ENCODE measurements at regions not wholly inside any gene's neighbourhood (a gene's known extent, or its start where the extent isn't known, plus 50 kb on each side); places are given as distances from the start of the nearest gene placed in this dataset.

DNA sequence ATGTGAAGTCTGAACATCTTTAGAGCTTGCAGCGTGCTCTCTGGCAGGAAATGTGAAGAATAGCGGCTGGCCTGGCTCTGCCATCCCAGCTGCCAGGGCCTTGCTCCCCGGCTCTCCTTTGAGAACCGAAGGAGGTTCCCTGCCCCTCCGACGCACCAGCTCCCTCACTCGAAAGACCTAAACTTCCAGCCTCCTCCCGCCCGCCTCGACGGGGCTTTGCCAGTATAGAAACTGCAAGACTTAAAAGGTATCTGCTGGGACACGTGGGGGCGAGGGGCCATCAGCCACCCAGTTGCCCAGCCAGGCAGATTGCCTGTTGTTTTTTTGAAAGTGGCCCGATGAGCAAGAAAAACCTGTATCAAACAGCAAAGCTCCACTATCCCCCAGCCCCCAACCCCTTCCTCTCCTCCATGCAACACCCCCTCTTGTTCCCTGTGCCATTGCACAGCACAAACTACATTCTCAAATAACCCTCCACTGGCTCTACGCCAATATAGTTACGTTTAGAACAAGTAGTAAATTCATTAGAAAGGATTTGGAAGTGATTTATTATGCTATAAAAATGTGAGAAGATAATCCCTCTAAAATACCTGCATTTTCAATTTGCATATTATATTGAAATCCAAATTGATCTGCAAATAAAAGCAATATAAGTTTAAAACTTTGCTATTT, 331.9 kb downstream of the MED10 start:
- Mint-ChIP-seq H3K36me3 (ENCODE audit: insufficient read depth) (no peaks in the 10 kb centered on the region), H3K27ac (ENCODE audit: low read depth) (no peak overlapping the region), H3K4me3 (no peak overlapping the region), H3K9me3 (no peaks in the 10 kb centered on the region), H3K27me3 (peaks cover 7% of the 10 kb centered on the region), H3K4me1 (no peaks in the 10 kb centered on the region)
- no peak for ATAC-seq (replicated peaks; ENCODE audit: extremely low read depth, poor library complexity, severe bottlenecking)
- DNase-seq (ENCODE audit: low spot score in 2 of 2) = no peak

DNA sequence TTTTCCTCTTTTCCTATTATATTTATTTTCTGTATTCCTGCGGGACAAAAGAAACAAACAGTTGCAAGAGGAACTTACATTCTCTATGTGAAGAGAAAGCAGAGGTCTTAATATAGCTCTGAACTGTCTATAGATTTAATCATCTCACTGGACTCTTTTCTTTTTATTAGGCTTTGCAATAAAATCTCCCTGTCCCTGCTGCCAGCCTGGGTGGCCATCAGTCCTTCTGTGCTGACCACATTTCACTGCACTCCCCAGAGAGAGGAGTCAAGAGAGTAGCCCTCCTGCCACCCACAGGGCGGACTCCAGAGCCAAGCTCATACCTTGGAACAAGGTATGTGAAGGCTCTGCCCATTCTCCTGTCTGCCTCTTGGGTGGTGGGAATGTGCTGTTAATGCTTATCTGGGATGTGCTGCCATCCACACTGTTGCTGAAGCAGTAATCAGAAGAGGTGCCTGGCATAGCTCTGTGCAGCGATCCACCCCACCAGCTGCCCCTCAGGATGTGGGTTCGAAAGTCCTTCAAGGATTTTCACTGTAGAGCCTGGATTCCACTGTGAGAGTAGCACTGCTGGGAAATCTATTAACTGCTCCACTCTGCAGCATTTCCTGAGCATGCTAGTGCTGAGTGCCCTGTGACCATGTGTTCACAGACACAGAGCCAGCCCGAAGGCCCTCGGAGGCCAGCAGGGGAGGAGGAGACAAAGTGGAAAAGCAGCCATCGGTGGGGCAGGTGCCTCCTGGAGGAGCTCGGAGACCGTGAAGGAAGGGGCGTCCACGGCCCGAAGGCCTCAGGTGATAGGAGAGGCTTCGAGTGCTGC, 334.6 kb downstream of the MED10 start:
- no peak for DNase-seq (ENCODE audit: low spot score in 2 of 2)
- ATAC-seq (replicated peaks; ENCODE audit: extremely low read depth, poor library complexity, severe bottlenecking) = no peak
- Mint-ChIP-seq H3K4me1 (no peaks in the 10 kb centered on the region), H3K9me3 (no peaks in the 10 kb centered on the region), H3K36me3 (ENCODE audit: insufficient read depth) (no peaks in the 10 kb centered on the region), H3K27ac (ENCODE audit: low read depth) (no peak overlapping the region), H3K27me3 (peaks cover 7% of the 10 kb centered on the region), H3K4me3 (no peak overlapping the region)

DNA sequence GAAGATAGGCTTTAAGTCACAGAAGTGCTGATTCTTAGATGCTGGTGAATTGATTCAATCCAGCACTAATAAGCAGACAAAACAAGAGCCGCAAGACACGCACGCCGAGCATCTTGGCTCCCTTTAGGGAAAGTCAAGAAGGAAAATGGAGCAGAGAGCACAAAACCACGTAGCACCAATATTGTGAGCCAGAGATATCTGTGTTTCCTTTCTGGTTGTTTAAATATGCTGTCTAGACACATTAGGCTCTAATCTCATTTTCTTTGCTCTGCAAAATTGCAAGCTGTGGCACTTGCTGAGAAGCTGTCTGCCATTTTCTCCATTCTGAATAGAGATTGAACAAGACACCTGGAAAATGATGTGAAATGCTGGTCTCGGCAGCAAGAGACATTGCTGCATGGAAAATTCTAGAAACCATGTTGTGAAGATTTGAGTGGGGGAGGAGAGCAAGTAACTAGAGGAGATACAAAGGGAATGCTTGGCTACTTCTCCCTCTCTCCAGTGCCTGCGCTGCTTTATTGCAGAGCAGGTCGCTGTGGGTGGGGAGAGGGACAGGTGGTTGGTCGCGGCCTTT, 336.3 kb downstream of the MED10 start:
- H3K9me3 Mint-ChIP-seq = no peaks in the 10 kb centered on the region
- peaks cover 7% of the 10 kb centered on the region for H3K27me3 Mint-ChIP-seq
- no peak for ATAC-seq (replicated peaks; ENCODE audit: extremely low read depth, poor library complexity, severe bottlenecking)

DNA sequence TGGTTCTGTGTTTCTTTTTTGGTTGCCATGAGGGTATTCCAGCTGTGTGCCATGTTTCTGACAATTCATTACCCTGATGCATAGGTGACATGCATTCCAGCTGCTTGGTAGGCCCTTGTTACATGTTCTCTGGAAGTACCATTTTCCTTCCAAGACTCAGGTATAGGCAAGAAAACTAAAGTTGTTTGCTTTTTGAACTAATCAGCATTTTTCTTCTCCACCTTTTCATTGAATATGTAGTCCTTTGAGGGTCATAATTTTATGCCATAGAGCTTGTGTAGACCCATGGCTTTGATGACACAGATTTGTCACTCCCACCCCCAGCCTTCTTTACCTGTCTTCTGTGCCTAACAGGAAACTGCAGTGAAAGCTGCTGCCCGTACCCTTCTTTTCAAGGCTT, 339.2 kb downstream of the MED10 start:
- H3K27me3 Mint-ChIP-seq = peaks cover 7% of the 10 kb centered on the region
- no peaks in the 10 kb centered on the region for H3K9me3 Mint-ChIP-seq
- DNase-seq (ENCODE audit: low spot score in 2 of 2) (no peak), ATAC-seq (replicated peaks; ENCODE audit: extremely low read depth, poor library complexity, severe bottlenecking) (no peak)
- H3K4me3 Mint-ChIP-seq = no peak overlapping the region
- H3K36me3 Mint-ChIP-seq (ENCODE audit: insufficient read depth) = no peaks in the 10 kb centered on the region
- no peaks in the 10 kb centered on the region for H3K4me1 Mint-ChIP-seq
- H3K27ac Mint-ChIP-seq (ENCODE audit: low read depth) = no peak overlapping the region

More for the DNA sequence above, 336.3 kb downstream of the MED10 start:
- no peak overlapping the region for H3K4me3 Mint-ChIP-seq
- DNase-seq (ENCODE audit: low spot score in 2 of 2) = no peak
- H3K27ac Mint-ChIP-seq (ENCODE audit: low read depth) = no peak overlapping the region
- H3K4me1 Mint-ChIP-seq = no peaks in the 10 kb centered on the region
- no peaks in the 10 kb centered on the region for H3K36me3 Mint-ChIP-seq (ENCODE audit: insufficient read depth)

DNA sequence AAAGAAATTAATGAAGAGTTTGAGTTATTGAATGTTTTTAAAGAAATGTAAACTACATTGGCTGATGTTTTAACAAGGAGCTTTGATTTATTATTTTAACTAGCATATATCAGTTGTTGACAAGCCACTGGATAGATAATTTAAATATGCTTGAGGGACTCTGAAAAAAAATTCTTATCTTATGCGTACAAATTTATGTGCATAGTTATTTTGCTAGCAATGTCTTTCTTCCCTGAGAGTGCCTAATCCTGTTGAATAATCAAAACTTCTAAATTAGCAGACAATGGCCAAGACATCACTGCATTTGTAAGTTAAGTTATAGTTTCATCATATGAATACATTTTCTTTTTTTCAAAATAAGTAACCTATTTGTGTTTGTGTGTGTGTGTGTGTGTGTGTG, 342.3 kb downstream of the MED10 start:
- DNase-seq (ENCODE audit: low spot score in 2 of 2) = no peak
- Mint-ChIP-seq H3K27me3 (no peaks in the 10 kb centered on the region), H3K4me3 (no peak overlapping the region), H3K9me3 (peaks cover 17% of the 10 kb centered on the region), H3K27ac (ENCODE audit: low read depth) (no peak overlapping the region), H3K36me3 (ENCODE audit: insufficient read depth) (no peaks in the 10 kb centered on the region), H3K4me1 (no peaks in the 10 kb centered on the region)
- no peak for ATAC-seq (replicated peaks; ENCODE audit: extremely low read depth, poor library complexity, severe bottlenecking)

DNA sequence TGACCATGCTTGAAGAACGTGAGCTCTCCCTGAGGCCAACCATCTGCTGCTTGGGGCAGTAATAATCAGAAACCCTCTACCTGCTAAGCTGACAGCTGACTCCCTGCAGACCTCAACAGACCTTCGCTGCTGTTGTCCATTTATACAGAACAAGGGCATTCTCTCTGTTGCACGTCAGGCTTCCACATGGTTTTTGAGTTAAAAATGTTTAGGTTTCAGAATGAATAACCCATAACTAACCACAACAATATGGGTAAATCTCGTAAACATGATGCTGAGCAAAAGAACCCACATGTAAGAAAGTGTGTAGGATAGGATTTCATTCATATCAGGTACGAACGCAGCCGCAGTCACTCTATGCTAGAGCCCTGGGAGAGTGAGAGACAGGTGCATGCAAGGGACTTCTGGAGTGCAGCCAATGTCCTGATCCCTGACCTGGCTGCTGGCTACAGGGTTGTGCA, 348.5 kb downstream of the MED10 start:
- no peak overlapping the region for H3K4me3 Mint-ChIP-seq
- no peaks in the 10 kb centered on the region for H3K4me1 Mint-ChIP-seq
- H3K27me3 Mint-ChIP-seq = no peaks in the 10 kb centered on the region
- no peaks in the 10 kb centered on the region for H3K36me3 Mint-ChIP-seq (ENCODE audit: insufficient read depth)
- DNase-seq (ENCODE audit: low spot score in 2 of 2) = no peak
- peaks cover 17% of the 10 kb centered on the region for H3K9me3 Mint-ChIP-seq
- H3K27ac Mint-ChIP-seq (ENCODE audit: low read depth) = no peak overlapping the region
- ATAC-seq (replicated peaks; ENCODE audit: extremely low read depth, poor library complexity, severe bottlenecking) = no peak

DNA sequence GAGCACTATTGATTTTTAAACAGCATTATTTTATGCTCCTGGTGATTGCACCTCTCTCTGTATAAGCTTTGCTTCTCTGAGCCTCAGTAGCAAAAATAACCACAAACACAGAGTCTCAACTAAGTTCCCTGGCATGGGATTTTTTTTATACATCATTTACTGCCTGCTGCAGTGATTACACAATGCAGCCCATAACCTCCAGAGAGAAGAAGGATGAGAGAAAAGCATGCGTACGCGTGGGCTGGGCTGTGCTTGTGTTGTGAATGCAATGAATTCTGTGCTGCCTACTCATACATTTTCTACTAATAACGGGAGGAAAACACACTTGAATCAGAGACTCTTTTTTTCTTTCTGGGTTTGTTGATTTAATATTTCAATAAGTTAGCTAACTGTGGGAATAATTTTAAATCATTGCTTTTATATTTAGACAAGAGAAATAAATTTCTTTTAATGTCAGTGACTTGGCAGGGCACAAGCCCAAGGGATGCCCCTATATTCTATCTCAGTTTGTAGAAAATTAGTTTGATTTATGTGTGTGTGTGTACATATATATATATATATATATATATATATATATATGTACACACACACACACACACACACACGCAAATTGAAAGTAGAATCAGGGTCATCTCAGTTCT, 351.5 kb downstream of the MED10 start:
- H3K4me3 Mint-ChIP-seq = no peak overlapping the region
- H3K36me3 Mint-ChIP-seq (ENCODE audit: insufficient read depth) = no peaks in the 10 kb centered on the region
- no peak overlapping the region for H3K27ac Mint-ChIP-seq (ENCODE audit: low read depth)
- ATAC-seq (replicated peaks; ENCODE audit: extremely low read depth, poor library complexity, severe bottlenecking) = no peak
- H3K4me1 Mint-ChIP-seq = no peaks in the 10 kb centered on the region
- peaks cover 8% of the 10 kb centered on the region for H3K9me3 Mint-ChIP-seq
- no peak for DNase-seq (ENCODE audit: low spot score in 2 of 2)
- H3K27me3 Mint-ChIP-seq = no peaks in the 10 kb centered on the region

DNA sequence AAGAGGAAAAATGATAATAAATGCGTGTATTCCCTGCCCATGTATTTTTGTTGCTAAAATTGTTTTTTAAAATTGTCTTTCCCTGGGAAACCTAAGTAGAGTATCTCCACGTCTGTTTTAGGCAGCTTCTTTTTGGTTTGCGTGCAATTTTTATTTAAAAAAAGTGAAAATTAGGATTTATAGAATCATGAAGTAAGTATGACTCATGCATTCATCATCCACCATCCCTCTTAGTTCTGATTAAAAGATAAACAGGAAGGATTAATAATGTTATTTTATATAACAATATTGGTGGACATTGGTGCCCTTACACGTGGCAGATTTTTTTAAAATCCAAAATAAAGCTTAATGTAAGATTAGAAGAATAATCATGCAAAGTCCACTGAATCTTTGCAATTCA, 358.7 kb downstream of the MED10 start:
- ATAC-seq (replicated peaks; ENCODE audit: extremely low read depth, poor library complexity, severe bottlenecking) = no peak
- DNase-seq (ENCODE audit: low spot score in 2 of 2) = no peak
- H3K4me1 Mint-ChIP-seq = no peaks in the 10 kb centered on the region
- H3K36me3 Mint-ChIP-seq (ENCODE audit: insufficient read depth) = no peaks in the 10 kb centered on the region
- H3K27me3 Mint-ChIP-seq = no peaks in the 10 kb centered on the region
- no peak overlapping the region for H3K27ac Mint-ChIP-seq (ENCODE audit: low read depth)
- H3K9me3 Mint-ChIP-seq = no peaks in the 10 kb centered on the region
- H3K4me3 Mint-ChIP-seq = no peak overlapping the region

DNA sequence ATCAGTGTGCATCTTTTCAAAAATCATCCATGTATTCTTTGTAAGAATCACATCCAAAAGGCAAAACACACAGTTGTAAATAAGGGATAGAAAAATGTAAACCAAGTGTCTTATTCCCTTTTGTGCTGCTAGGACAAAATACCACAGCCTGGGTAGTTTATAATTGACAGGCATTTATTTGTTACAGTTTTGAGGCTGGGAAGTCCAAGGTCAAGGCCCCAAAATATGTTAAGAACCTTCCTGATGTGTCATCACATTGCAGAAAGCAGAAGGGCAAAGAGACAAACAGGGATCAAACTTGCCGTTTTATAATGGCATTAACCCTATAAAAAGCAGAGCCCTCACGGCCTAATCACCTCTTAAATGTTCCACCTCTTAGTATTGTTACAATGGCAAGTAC, 364.8 kb downstream of the MED10 start:
- peaks cover 5% of the 10 kb centered on the region for H3K9me3 Mint-ChIP-seq
- no peaks in the 10 kb centered on the region for H3K36me3 Mint-ChIP-seq (ENCODE audit: insufficient read depth)
- DNase-seq (ENCODE audit: low spot score in 2 of 2) = no peak
- no peaks in the 10 kb centered on the region for H3K4me1 Mint-ChIP-seq
- H3K4me3 Mint-ChIP-seq = no peak overlapping the region
- no peaks in the 10 kb centered on the region for H3K27me3 Mint-ChIP-seq
- H3K27ac Mint-ChIP-seq (ENCODE audit: low read depth) = no peak overlapping the region
- ATAC-seq (replicated peaks; ENCODE audit: extremely low read depth, poor library complexity, severe bottlenecking) = no peak

DNA sequence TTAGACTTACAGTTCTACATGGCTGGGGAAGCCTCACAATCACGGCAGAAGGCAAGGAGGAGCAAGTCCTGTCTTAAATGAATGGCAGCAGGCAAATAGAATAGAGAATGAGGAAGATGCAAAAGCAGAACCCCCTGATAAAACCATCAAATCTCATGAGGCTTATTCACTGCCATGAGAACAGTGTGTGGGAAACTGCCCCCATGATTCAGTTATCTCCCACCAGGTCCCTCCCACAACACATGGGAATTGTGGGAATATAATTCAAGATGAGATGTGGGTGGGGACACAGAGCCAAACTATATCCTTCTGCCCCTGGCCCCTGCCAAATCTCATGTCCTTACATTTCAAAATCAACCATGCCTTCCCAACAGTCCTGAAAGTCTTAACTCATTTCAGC, 367.1 kb downstream of the MED10 start:
- Mint-ChIP-seq H3K4me3 (no peak overlapping the region), H3K27me3 (no peaks in the 10 kb centered on the region), H3K9me3 (peaks cover 5% of the 10 kb centered on the region), H3K4me1 (no peaks in the 10 kb centered on the region), H3K36me3 (ENCODE audit: insufficient read depth) (peaks cover 1% of the 10 kb centered on the region), H3K27ac (ENCODE audit: low read depth) (no peak overlapping the region)
- no peak for DNase-seq (ENCODE audit: low spot score in 2 of 2)
- no peak for ATAC-seq (replicated peaks; ENCODE audit: extremely low read depth, poor library complexity, severe bottlenecking)

DNA sequence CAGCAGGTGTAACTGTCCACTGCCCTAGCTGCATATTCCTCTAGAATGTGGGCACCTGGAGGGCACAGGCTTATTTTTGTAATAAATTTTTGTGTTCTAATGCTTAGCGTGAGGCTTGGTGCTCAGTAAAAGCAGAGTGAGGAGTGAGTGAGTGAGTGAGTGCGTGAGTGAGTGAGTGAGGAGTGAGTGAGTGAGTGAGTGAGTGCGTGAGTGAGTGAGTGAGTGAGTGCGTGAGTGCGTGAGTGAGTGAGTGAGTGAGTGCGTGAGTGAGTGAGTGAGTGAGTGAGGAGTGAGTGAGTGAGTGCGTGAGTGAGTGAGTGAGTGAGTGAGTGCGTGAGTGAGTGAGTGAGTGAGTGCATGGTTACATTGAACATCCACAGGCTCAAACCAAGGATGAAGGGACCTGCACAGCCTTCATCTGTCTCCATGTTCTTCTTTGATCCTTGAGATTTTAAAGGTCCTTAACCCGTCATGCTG, 371.5 kb downstream of the MED10 start:
- ATAC-seq (replicated peaks; ENCODE audit: extremely low read depth, poor library complexity, severe bottlenecking) (no peak), DNase-seq (ENCODE audit: low spot score in 2 of 2) (no peak)
- no peak overlapping the region for H3K27ac Mint-ChIP-seq (ENCODE audit: low read depth)
- no peak overlapping the region for H3K4me3 Mint-ChIP-seq
- peaks cover 5% of the 10 kb centered on the region for H3K9me3 Mint-ChIP-seq
- H3K4me1 Mint-ChIP-seq = no peaks in the 10 kb centered on the region
- no peaks in the 10 kb centered on the region for H3K27me3 Mint-ChIP-seq
- peaks cover 1% of the 10 kb centered on the region for H3K36me3 Mint-ChIP-seq (ENCODE audit: insufficient read depth)

DNA sequence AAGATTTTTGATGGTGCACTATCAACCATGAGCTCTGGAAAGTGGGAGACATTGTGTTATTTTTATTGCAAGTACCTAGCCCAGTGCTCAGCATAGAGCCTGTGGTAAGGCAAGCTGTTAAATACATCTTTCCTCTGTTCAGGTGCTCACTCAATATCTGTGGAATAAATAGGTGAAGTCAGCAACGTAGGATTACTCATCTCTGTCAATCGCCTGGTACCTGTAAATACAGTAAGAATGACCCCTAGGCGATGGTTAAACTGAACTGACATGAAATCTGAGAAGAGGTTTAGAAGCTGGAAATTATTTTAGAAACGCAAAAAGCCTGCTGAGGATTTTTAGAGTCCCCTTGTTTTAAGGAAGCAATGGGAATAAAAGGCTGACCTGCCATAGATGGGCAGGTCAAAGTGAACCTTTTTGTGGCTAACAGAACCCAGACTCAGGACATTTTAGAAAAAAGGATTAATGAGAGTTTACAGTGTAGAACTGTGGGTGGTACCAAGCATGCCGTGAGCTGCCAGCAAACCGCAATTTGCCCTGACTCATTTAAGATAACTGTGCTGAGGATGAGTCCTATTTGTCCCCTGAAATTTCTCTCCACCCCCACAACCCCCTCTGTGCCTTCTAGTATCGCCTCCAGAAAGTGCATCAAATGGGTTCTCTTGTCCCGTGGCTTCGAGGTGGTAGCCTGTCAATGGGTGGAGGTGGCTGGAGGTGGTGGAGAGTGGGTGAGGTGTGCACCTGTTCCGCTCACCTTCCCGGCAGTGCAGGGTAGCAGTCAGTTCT, 375.1 kb downstream of the MED10 start:
- Mint-ChIP-seq H3K9me3 (peaks cover 6% of the 10 kb centered on the region), H3K36me3 (ENCODE audit: insufficient read depth) (peaks cover 1% of the 10 kb centered on the region), H3K27me3 (no peaks in the 10 kb centered on the region), H3K27ac (ENCODE audit: low read depth) (no peak overlapping the region), H3K4me3 (no peak overlapping the region), H3K4me1 (no peaks in the 10 kb centered on the region)
- no peak for ATAC-seq (replicated peaks; ENCODE audit: extremely low read depth, poor library complexity, severe bottlenecking)
- DNase-seq (ENCODE audit: low spot score in 2 of 2) = no peak

Measured in central memory CD8-positive, alpha-beta T cell (primary cell).